Cardiac muscle cell (in vitro differentiated cells and primary cell): ENCODE measurements at regions not wholly inside any gene's neighbourhood (a gene's known extent, or its start where the extent isn't known, plus 50 kb on each side); places are given as distances from the start of the nearest gene placed in this dataset.
A peak's percentile ranks its signal among the peaks of the same experiment; 100 is the strongest.

Source experiments
- DNase-seq, 2 donors: peaks; one replicate each; pipeline versions ENCODE4 v3.0.0 to v3.0.0-alpha.2; 2010 to 2017; ENCODE audit warnings: low read depth in 1 of 2, low spot score in 1 of 2
- H3K27ac ChIP-seq: fragments of 200-600 bp; sonication (generic); 2 replicates; pipeline ENCODE4 v1.5.1; 2016
- H3K27me3 ChIP-seq: fragments of 200-600 bp; sonication (generic); 2 replicates; pipeline ENCODE4 v1.6.0; 2016; ENCODE audit warnings: control low read depth
- H3K36me3 ChIP-seq: fragments of 200-600 bp; sonication (generic); 2 replicates; pipeline ENCODE4 v1.5.1; 2016; ENCODE audit warnings: control low read depth
- H3K4me1 ChIP-seq: fragments of 200-600 bp; sonication (generic); 2 replicates; pipeline ENCODE4 v1.8.1; 2017; ENCODE audit warnings: low read depth, mild to moderate bottlenecking, mixed run types
- H3K4me3 ChIP-seq: fragments of 200-600 bp; sonication (generic); 2 replicates; pipeline ENCODE4 v1.5.1; 2016; ENCODE audit warnings: mild to moderate bottlenecking
- H3K9me3 ChIP-seq: fragments of 200-600 bp; sonication (generic); 2 replicates; pipeline ENCODE4 v1.5.1; 2017; ENCODE audit warnings: low read depth, mild to moderate bottlenecking, control low read depth
- TF ChIP-seq, protein P1 (sequence below): IDR thresholded peaks from 2 replicates; pipeline ENCODE4 v1.5.1; 2012; ENCODE audit warnings: low read depth, mild to moderate bottlenecking, low read length

DNA sequence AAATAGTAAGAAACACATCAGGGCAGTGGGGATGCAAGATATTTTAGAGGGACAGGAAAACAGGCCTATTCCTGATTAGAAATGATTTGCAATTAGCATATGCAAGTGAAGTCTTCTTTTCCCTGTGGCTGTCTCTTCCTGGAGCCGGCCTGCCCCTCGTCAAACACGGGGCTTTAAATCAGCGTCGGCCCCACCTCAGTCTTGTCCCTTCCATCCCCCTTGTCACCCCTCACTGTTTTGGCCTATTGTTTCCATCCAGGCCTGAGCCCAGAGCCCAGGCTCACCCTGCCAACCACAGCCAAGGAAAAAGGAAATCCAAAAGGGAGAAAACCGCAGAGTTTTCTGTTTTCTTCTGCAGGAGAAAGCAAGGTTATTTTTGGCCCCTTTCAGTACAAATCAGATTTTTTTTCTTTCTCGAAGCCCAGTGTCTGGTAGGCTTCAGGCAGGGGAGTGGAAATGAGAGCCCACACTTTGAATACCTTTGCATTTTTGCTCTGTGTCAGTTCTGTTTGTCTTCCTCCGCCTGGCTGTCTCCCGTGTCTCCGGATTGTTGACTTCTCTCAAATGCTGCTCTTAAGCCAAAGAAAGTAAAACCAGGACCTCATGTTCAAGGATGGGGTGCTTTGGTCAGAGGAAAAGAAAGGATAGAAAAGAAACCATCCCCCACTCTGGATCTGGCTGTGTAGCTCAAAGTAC is 399.9 kb upstream of the CDH11 start:
- H3K27ac ChIP-seq, result no peak overlapping the region
- TF ChIP-seq, protein P1, sequence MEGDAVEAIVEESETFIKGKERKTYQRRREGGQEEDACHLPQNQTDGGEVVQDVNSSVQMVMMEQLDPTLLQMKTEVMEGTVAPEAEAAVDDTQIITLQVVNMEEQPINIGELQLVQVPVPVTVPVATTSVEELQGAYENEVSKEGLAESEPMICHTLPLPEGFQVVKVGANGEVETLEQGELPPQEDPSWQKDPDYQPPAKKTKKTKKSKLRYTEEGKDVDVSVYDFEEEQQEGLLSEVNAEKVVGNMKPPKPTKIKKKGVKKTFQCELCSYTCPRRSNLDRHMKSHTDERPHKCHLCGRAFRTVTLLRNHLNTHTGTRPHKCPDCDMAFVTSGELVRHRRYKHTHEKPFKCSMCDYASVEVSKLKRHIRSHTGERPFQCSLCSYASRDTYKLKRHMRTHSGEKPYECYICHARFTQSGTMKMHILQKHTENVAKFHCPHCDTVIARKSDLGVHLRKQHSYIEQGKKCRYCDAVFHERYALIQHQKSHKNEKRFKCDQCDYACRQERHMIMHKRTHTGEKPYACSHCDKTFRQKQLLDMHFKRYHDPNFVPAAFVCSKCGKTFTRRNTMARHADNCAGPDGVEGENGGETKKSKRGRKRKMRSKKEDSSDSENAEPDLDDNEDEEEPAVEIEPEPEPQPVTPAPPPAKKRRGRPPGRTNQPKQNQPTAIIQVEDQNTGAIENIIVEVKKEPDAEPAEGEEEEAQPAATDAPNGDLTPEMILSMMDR, result no peak
- H3K4me1 ChIP-seq, result peaks cover 17% of the 10 kb centered on the region
- H3K27me3 ChIP-seq, result no peaks in the 10 kb centered on the region
- H3K36me3 ChIP-seq, result no peaks in the 10 kb centered on the region
- no peak overlapping the region for H3K4me3 ChIP-seq
- DNase-seq, result peak in 1 of 2 donors; percentile 51
- no peaks in the 10 kb centered on the region for H3K9me3 ChIP-seq

DNA sequence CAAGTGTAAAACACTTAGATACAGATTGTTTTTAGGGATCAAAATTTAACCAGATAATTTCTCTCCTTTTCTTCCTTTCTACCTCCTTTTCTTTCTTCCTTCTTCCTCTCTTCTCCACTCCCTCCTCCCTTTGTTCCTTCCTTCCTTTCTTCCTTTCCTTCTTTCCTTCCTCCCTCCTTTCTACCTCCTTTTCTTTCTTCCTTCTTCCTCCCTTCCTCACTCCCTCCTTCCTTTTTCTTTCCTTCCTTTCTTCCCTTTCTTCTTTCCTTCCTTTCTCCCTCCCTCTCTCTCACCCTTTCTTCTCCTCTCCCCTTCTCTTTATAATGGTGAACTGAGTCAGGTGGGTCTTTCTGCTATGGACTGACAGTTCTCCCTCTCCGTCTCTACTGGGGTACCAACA is 397.5 kb upstream of the CDH11 start:
- Histone ChIP-seq H3K4me3 (no peak overlapping the region), H3K27me3 (no peaks in the 10 kb centered on the region), H3K27ac (no peak overlapping the region), H3K36me3 (no peaks in the 10 kb centered on the region), H3K4me1 (peaks cover 17% of the 10 kb centered on the region), H3K9me3 (no peaks in the 10 kb centered on the region)
- DNase-seq, result no peak
- TF ChIP-seq, protein P1, result no peak

DNA sequence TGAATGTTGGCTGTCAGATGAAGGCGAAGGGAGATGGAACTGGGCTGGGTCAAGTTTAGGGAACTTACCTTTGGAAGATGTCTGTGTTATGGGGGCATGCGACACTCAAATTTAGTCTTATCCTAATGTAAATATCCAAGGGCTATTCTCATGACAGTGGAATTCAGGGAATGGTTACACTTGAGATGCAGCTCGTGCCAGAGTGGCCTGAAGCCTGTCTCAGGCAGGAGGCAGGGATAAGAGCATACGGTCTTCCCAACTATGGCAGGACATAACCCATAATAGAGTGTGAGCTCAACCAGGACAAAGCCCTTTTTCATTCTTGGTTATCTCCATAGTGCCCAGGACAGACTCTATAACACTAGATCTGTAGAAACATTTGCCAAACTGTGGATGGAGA is 393.3 kb upstream of the CDH11 start:
- TF ChIP-seq, protein P1, result no peak
- H3K4me1 ChIP-seq, result peaks cover 10% of the 10 kb centered on the region

DNA sequence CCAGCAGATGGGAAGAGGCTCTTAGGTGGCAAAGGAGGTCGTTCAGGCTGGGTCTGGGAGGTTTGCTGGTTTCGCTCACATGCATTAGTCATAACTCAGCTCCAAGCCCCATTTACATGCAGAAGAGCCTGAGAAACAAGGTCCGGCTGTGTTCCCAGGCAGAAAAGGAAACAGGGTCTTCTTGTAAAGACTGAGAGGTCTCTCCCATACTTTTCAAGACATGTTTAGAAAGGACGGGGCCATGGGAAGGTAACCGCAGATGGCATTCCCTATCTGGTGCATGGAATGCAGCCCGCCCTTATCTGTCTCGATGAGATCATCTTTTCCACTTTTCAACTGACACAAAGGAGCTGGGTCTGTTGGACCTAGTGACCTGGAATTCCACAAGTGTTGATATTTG is 389.0 kb upstream of the CDH11 start:
- H3K9me3 ChIP-seq, result no peaks in the 10 kb centered on the region
- H3K4me1 ChIP-seq, result peaks cover 13% of the 10 kb centered on the region
- peak in 1 of 2 donors; percentile 74 for DNase-seq
- no peaks in the 10 kb centered on the region for H3K36me3 ChIP-seq
- TF ChIP-seq, protein P1, result no peak
- H3K27me3 ChIP-seq, result no peaks in the 10 kb centered on the region
- H3K4me3 ChIP-seq, result no peak overlapping the region
- no peak overlapping the region for H3K27ac ChIP-seq

More for the DNA sequence above, 393.3 kb upstream of the CDH11 start:
- Histone ChIP-seq H3K27me3 (no peaks in the 10 kb centered on the region), H3K9me3 (no peaks in the 10 kb centered on the region), H3K4me3 (no peak overlapping the region), H3K27ac (no peak overlapping the region), H3K36me3 (no peaks in the 10 kb centered on the region)
- no peak for DNase-seq

DNA sequence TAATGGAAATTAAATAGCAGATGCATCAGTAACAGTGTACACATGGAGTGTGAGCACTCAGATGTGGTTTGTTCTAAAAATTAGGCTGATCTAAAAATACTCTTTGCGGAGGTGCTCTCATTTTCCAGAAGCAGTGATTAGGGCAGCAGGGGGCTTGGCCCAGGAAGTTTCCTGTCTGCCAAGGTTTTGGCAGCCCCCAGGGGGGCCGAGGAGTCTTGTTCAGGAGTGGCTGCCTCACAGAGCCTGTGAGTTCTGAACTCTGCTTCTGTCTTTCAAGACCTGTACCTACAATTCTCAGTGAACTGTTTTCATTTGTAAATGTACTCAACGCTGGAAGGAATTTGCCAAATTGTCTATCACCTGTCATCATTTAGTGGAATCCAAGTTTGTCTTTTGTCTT is 388.4 kb upstream of the CDH11 start:
- H3K9me3 ChIP-seq, result no peaks in the 10 kb centered on the region
- no peak overlapping the region for H3K4me3 ChIP-seq
- TF ChIP-seq, protein P1, result no peak
- no peak for DNase-seq
- no peaks in the 10 kb centered on the region for H3K27me3 ChIP-seq
- no peak overlapping the region for H3K27ac ChIP-seq
- H3K36me3 ChIP-seq, result no peaks in the 10 kb centered on the region
- H3K4me1 ChIP-seq, result peaks cover 13% of the 10 kb centered on the region
